C4-2B (cell line): ENCODE measurements at regions not wholly inside any gene's neighbourhood (a gene's known extent, or its start where the extent isn't known, plus 50 kb on each side); places are given as distances from the start of the nearest gene placed in this dataset.

Experiments
- ZFX ChIP-seq: fragments of 450-650 bp; IDR thresholded peaks from 2 replicates; pipeline ENCODE4 v1.6.1; 2017
- TF ChIP-seq, protein P1 (sequence below): fragments of 450-650 bp; conservative IDR thresholded peaks from 2 replicates; pipeline ENCODE4 v1.5.1; 2017; ENCODE audit warnings: mild to moderate bottlenecking

DNA sequence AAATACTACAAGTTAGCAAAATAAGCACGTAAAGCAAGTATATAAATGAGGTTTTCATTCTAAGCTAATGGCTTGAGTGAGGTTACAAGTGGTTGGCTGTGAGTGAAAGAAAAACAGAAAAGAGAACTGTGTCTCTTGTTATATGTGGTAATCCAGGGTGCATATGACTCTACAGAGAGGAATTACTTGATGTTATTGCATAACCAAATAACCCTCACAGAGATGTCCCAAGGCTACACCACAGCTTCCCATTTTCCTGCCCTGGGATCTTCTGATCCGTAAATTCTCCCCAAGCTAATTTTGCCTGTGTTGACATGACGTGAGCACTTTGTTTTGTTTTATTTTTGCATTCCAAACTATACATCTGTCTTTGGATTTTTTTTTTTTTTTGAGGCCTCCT, 470.0 kb upstream of the INTU start:
- TF ChIP-seq, protein P1, sequence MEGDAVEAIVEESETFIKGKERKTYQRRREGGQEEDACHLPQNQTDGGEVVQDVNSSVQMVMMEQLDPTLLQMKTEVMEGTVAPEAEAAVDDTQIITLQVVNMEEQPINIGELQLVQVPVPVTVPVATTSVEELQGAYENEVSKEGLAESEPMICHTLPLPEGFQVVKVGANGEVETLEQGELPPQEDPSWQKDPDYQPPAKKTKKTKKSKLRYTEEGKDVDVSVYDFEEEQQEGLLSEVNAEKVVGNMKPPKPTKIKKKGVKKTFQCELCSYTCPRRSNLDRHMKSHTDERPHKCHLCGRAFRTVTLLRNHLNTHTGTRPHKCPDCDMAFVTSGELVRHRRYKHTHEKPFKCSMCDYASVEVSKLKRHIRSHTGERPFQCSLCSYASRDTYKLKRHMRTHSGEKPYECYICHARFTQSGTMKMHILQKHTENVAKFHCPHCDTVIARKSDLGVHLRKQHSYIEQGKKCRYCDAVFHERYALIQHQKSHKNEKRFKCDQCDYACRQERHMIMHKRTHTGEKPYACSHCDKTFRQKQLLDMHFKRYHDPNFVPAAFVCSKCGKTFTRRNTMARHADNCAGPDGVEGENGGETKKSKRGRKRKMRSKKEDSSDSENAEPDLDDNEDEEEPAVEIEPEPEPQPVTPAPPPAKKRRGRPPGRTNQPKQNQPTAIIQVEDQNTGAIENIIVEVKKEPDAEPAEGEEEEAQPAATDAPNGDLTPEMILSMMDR: no peak
- no peak for TF ChIP-seq ZFX
